ENCODE measurements at regions not wholly inside any gene's neighbourhood (a gene's known extent, or its start where the extent isn't known, plus 50 kb on each side); places are given as distances from the start of the nearest gene placed in this dataset.

GRCh38 chr7:24341691-24342413 lies 57.9 kb downstream of the NPY start:
- DNase-seq, result no peak

- DNase-seq, result no peak
These were observed 59.6 kb downstream of the NPY start for GRCh38 chr7:24343614-24344013.

DNA sequence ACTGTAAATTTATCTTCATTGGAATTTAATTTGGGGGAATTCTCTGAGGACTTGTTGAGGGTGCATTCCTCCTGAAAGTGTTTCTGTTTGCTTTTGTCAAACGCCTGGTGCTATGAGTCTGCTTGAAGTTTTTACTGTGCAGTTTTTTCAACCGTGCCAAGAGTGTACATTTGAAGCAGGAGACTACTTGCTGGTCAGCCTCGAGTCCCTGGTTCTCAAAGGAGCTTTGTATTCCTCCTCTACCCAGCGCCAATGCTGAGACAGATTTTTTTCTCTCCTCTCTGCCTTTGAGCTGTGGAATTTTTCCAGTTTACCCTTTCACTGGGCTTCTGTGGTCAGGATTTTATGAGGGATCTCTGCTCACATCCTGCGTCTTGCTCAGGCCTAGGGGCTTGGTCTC lies 62.1 kb downstream of the NPY start:
- no peak for DNase-seq

DNA sequence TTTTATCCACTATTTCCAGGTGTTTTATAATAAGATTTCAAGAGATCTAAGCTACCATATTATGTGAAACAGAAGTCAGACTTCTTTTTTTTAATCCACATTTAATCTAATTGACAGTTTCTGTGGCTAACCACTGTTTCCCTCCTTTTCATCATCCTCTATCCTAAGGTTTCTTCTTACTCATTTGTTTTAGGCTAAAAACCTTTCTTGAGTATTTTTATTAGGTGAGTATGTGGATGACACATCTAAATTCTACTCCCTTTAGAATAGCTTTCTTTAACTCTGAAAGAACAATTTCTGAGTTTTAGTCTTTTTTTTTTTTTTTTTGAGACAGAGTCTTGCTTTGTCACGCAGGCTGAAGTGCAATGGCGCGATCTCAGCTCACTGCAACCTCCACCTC lies 62.7 kb downstream of the NPY start:
- DNase-seq, result no peak

DNA sequence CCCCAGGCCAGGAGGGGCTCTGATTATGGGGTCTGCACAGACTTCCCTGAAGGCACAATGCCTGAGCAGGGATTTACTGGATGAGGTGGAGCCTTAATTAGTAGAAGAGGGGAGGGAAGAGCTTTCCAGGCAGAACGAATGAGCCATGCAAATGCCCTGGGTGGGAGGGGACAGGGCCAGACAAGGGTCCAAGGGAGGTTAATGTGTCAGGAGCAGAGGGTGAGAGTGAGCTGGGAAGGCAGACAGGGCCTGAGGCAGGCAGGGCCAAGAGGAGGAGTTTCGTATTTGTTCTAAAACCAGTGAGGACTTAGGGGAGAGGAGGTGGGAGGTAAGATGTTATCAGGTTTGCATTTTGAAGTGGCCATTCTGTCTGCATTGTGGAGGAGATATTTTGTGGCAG lies 65.3 kb downstream of the NPY start:
- no peak for DNase-seq

DNA sequence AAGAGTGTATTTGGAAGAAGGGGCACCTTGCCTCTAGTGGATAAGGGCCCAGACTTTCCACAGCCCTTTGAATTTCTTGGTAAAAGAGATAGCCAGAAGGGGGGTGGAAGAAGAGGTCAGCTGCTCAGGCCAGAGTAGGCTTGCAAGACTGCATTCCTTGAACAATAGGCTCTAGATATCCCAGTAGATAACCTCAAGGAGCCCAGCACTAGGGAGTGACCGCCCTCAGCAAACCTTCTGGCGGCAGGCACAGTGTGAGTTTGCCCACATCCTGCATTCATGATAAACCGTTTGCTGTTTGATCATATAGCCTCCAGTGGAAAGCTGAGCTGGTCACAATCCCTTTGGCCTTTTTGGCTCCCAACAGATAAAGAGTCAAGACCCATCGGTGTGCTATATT lies 70.5 kb downstream of the NPY start:
- DNase-seq, result no peak

- DNase-seq, result no peak
These were observed 72.9 kb downstream of the NPY start for GRCh38 chr7:24356718-24357386.

DNA sequence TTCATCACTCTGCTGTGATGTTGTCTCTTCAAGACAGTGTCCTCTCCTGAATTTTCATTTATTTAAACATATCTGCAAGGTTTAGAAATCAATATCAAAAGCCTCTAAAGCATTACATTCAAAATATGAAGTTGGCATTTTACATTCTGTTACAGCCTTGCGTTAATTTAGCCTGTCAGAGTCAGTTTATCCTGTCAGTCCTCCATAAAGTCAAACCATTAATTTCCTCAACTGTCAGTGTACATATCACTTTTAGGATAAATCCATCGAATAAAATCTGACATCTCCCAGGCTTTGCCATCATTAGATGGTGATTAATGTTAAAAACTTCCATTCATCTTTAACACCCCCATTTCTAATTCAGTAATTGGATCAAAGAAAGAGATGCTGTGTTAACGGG lies 77.0 kb downstream of the NPY start:
- DNase-seq, result no peak

DNA sequence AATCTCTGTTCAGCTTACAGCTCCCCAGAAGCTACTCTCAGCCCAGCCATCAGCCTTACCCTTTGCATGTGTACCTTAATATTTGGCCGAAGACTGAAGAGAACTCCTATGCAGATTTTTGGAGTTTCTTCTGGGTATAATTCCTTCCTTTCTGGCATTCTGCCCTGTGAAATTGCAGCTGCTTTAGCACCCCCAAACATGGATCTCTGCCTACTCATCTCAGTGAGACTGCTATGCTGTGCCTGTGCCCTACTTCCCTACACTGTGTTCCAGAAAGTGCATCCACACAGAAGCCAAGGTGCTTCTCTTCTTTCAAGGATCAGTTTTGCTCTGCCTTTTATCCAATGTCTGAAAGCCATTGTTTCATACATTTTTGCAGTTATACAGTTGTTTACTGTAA lies 81.6 kb downstream of the NPY start:
- no peak for DNase-seq

GRCh38 chr7:24366876-24367275 lies 82.9 kb downstream of the NPY start:
- no peak for DNase-seq

- no peak for DNase-seq
These were observed 84.2 kb downstream of the NPY start for GRCh38 chr7:24368161-24368560.

GRCh38 chr7:24370541-24370940 lies 86.6 kb downstream of the NPY start:
- DNase-seq, result no peak

- DNase-seq, result no peak
These were observed 89.3 kb downstream of the NPY start for GRCh38 chr7:24372961-24373955.

DNA sequence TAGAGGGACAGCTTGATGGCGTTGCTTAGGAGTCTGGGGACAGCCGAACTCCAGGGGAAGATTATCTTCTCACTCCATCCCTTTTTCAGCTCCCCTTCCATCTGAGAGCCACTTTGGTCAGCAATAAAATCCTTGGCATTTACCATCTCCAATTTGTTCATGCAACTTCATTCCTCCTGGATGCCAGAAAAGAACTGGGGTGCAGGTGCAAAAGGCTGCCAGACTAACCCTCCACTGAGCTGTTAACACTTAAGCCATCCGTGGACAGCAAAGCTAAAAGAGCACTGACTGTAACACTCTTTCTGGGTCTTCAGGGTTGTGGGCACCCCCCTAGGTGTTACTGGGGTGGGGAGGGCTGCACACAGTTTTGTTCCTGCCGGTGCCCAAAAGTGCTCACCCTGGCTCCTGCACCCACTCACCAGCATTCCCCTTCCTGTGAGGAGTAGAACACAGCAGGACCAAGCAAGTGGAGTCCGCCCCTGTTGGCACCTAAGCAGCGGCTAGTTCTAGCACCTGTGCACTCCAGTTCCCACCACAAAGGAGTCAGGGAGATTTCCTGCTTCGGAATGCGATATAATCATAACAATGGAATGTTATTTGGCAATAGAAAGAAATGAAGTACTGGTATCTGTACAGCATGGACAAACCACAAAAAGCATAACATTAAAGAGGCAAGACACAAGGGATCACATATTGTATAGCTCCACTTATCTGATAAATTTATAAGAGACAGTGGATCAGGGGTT lies 95.1 kb downstream of the NPY start:
- DNase-seq, result peak; percentile 100

GRCh38 chr7:24381894-24382505 lies 98.0 kb downstream of the NPY start:
- peak; percentile 43 for DNase-seq

DNA sequence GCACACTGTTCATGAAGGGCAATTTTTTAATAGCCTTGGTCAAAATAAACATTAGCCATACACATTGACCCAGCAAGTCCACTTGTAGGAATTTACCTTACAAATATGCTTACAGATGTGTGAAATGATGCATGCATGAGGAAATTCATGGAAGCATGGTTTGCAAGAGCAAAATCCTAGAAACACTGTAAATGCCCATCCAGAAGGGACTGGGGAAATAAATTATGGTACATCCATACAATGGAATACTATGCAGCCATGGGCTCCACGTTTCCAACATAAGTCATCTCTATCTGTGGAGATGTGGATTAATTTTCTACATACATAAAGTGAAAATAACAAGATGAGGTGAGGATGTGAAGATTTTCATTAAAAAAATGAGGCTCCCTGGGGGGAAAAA lies 99.1 kb downstream of the NPY start:
- DNase-seq, result no peak

DNA sequence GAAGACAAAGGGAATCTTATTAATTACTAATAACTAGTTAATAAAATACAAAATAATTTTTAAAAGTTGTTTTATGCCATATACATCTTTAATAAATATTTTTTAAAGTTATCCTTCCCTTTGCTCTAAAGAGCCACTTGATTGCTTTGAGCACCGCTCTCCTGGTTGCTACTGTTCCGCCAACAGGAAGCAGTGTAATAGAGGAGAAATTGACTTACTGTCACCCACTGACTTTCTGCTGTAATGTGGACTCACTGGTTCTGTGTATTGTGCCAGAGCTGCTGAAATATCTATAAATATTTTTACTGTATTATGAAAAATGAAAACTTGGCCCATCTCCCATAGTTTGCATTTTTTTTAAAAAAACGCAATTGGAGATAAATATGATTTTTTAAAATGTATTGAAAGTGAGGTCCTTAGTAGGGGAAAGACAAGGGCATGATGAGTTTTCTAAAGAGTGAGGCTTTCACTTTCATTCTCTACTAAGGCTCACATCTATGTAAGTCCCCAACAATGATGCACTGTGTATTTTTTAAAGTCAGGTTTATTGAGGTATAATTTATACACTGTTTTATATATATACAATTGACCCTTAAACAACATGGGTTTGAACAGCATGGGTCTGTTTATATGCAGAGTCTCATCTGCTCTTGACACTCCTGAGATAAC lies 100.5 kb downstream of the NPY start:
- no peak for DNase-seq

GRCh38 chr7:24388212-24388611 lies 104.2 kb downstream of the NPY start:
- no peak for DNase-seq

DNA sequence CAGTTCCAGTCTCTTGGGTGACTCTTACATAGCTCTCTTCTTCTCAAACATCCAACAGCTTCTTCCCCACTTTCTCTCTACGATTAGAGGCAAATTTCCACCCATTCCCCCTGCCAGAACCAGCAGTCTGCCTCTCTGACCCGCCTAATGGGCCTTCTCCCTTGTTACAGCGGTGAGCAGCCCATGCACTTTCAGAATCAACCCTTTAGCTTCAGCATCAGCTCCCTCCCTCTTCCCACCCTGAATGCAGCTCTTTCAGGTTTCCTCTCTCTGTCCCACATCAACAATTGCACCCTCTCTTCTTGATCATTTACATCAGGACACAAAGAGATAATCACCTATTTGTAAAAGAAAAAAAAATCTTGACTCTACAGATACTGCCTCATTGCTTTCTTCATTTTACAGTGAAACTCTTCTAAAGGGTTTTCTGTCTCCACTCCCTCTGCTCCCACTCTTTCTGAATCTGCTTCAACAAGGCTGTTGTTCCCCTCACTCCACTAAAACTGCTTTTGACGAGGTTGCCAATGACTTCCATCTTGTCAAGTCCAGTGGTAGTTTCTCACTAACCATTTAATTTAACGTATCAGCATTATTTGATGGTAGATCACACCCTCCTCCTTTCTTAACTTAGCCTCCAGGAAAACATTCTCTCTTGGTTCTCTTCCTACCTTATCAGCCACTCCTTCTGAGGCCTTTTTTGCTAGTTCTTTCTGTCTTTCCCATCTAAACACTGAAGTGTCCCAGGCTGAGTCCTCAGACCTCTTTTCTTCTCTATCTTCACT lies 106.6 kb downstream of the NPY start:
- DNase-seq, result no peak

DNA sequence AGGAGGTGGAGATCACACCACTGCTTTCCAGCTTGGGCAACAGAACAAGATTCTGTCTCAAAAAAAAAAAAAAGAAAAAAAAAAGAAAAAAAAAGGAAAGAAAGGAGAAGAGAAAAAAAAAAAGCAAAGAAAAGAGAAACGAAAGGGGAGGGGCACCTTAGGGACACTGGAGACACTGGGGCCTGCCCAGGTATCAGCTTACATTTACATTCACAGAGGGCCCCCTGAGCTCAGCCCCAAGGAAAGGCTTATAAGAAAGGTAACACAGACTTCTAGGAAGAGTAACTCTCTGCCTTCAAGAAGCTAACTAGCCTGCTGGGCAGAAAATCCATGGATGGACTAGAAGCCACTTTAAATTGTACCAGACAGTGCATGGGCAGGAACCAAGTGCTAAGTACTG lies 108.8 kb downstream of the NPY start:
- DNase-seq, result no peak

- no peak for DNase-seq
These were observed 111.5 kb downstream of the NPY start for GRCh38 chr7:24395512-24395911.
